Skeletal muscle tissue (tissue), 3 donors: ENCODE measurements at regions not wholly inside any gene's neighbourhood (a gene's known extent, or its start where the extent isn't known, plus 50 kb on each side); places are given as distances from the start of the nearest gene placed in this dataset.

Experiments
- H3K27ac ChIP-seq: one replicate; pipeline ENCODE4 v1.7.0; 2013; ENCODE audit warnings: mild to moderate bottlenecking, low read depth, low read length, inconsistent platforms
- H3K27me3 ChIP-seq, 3 donors: one replicate each; pipeline ENCODE4 v1.7.0; 2013; ENCODE audit warnings: low read length in 3 of 3; ENCODE audit not compliant: control insufficient read depth in 3 of 3, insufficient read depth in 3 of 3
- H3K36me3 ChIP-seq, 3 donors: one replicate each; pipeline ENCODE4 v1.7.0; 2013; ENCODE audit warnings: low read length in 3 of 3; ENCODE audit not compliant: control insufficient read depth in 3 of 3, insufficient read depth in 3 of 3
- H3K4me1 ChIP-seq, 3 donors: one replicate each; pipeline ENCODE4 v1.7.0; 2013; ENCODE audit warnings: low read length in 3 of 3, mild to moderate bottlenecking in 3 of 3; ENCODE audit not compliant: control insufficient read depth in 3 of 3, insufficient read depth in 3 of 3
- H3K4me3 ChIP-seq, 3 donors: one replicate each; pipeline ENCODE4 v1.7.0; 2013; ENCODE audit warnings: low read length in 3 of 3
- H3K9ac ChIP-seq, 3 donors: one replicate each; pipeline ENCODE4 v1.7.0; 2013; ENCODE audit warnings: low read length in 3 of 3, mild to moderate bottlenecking in 3 of 3, moderate library complexity in 2 of 3, low read depth in 1 of 3
- H3K9me3 ChIP-seq, 3 donors: one replicate each; pipeline ENCODE4 v1.7.0; 2013; ENCODE audit warnings: low read length in 3 of 3; ENCODE audit not compliant: control insufficient read depth in 3 of 3
- donor health status: Osteomylitis.

DNA sequence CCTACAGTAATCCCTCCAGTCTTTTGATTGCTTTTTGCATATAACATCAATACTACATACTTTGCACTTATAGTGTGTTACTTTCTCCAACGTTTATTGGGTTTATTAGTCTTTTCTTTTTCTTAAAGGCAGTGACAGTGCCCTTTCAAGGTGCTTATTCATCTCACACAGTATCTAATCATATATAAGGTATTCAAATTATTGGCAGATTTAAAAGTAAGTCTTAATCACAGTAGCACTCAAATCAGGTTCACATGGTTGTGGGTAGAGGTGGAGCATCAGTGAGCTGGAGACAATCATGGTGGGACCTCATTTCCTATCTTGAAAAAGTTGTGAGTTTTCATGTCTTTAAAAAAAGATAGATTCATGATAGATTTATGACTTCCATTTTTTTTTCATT, 706.2 kb downstream of the GALC start:
- H3K4me1 ChIP-seq = no peaks in the 10 kb centered on the region
- H3K9me3 ChIP-seq = no peaks in the 10 kb centered on the region
- no peaks in the 10 kb centered on the region for H3K36me3 ChIP-seq
- no peak overlapping the region for H3K4me3 ChIP-seq
- H3K27ac ChIP-seq = no peak overlapping the region
- H3K27me3 ChIP-seq = no peaks in the 10 kb centered on the region
- H3K9ac ChIP-seq = no peak overlapping the region

DNA sequence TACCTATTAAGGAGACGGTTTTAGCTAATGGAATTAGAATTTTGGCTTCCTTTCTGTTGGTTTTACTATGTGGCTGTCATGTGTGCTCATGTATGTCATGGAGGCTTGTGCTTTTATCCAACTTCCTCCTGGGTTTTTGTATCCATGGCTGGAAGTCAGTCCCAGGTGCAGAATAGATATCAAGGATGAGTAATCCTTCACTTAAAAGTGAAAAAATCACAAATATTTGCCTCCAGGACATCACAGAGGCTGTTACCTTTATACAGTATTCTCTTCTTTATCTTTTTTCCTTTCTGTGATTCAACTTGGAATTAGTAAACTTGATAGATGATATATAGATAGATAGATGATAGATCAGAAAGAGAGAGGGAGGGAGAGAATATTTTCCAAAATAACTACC, 706.8 kb downstream of the GALC start:
- Histone ChIP-seq H3K9me3 (no peaks in the 10 kb centered on the region), H3K27me3 (no peaks in the 10 kb centered on the region), H3K9ac (no peak overlapping the region), H3K36me3 (no peaks in the 10 kb centered on the region), H3K27ac (no peak overlapping the region), H3K4me1 (no peaks in the 10 kb centered on the region), H3K4me3 (no peak overlapping the region)

DNA sequence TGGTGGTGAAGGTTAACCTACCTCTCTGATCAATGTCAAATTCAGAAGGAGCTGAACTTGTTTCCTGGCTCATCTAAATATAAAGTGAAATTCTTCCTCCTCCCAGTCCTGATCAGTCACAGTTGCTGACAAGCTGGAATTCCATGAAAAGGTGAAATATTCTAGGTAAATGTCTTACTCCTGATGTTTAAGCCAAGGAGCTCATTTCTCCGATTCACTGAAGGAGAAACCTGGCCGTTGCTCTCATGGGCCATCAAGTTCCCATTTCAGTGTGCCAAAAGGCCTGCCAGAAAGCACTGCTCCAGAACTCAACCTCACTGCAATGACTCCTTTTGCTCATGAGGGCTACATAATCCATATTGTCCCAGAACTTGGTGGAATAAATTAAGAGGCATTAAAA, 707.5 kb downstream of the GALC start:
- Histone ChIP-seq H3K36me3 (no peaks in the 10 kb centered on the region), H3K9me3 (no peaks in the 10 kb centered on the region), H3K9ac (no peak overlapping the region), H3K4me1 (no peaks in the 10 kb centered on the region), H3K27ac (no peak overlapping the region), H3K4me3 (no peak overlapping the region), H3K27me3 (no peaks in the 10 kb centered on the region)

DNA sequence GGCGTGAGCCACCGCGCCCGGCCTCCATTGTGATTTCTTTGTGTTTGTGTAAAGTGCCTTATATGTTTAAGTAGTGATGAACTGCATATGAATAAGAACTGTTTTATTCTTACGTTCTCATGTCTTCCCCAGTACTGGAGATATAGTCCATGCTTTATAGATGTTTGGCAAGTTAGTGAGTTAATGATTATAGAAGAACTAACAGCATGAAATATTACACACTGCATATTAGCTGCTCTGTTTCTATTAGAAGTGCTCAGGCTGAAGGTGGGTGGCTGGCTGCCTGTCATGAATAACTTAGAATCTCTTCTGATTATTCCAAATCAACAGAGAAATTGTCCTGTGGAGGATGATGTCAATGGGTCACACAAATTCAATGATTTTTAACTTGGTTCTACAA, 709.4 kb downstream of the GALC start:
- Histone ChIP-seq H3K27me3 (no peaks in the 10 kb centered on the region), H3K4me3 (no peak overlapping the region), H3K9ac (no peak overlapping the region), H3K36me3 (no peaks in the 10 kb centered on the region), H3K27ac (no peak overlapping the region), H3K9me3 (no peaks in the 10 kb centered on the region), H3K4me1 (no peaks in the 10 kb centered on the region)

DNA sequence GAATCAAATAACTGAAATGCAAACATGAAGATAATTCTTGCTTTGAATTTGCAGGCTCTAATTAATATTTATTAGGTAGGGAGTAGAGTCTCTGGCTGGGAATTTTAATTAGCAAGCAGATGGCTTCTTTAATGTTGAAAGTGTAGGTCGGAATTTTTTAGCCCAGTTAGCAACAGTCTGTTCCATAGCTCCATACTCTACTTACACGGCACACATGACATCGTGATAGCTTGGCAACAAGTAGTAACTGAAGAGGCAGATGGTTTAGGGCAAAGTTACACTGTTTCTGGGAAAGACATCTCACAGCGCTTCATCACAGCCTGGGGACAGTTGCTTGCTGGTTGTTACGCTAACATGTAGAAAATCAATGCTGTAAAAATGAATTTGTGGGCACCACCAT, 710.7 kb downstream of the GALC start:
- Histone ChIP-seq H3K27me3 (no peaks in the 10 kb centered on the region), H3K36me3 (no peaks in the 10 kb centered on the region), H3K9ac (no peak overlapping the region), H3K4me1 (no peaks in the 10 kb centered on the region), H3K4me3 (no peak overlapping the region), H3K9me3 (peaks cover 0 to 2% (median 0%) of the 10 kb centered on the region in 3 donors), H3K27ac (no peak overlapping the region)

DNA sequence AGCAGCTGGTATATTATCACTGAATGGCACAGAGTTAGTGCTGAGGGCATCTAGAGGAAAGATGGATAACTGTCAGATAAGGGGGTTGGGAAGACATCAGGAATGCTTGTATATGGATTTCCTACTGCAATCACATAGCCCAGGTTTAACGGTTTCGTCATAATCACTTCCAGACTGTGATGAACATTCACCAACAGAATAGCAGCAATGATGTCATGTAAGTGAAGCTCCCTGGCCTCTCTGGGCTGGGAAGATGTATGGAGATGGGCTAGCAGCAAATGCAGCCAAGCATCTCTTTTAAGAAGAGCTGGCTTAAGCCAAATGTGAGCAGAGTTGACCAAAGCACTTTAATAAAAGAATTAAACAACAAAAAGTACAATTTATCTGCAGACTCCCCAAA, 714.6 kb downstream of the GALC start:
- H3K36me3 ChIP-seq = no peaks in the 10 kb centered on the region
- H3K4me1 ChIP-seq = no peaks in the 10 kb centered on the region
- H3K9ac ChIP-seq = no peak overlapping the region
- H3K27ac ChIP-seq = no peak overlapping the region
- no peak overlapping the region for H3K4me3 ChIP-seq
- peaks cover 0 to 2% (median 0%) of the 10 kb centered on the region in 3 donors for H3K9me3 ChIP-seq
- no peaks in the 10 kb centered on the region for H3K27me3 ChIP-seq

DNA sequence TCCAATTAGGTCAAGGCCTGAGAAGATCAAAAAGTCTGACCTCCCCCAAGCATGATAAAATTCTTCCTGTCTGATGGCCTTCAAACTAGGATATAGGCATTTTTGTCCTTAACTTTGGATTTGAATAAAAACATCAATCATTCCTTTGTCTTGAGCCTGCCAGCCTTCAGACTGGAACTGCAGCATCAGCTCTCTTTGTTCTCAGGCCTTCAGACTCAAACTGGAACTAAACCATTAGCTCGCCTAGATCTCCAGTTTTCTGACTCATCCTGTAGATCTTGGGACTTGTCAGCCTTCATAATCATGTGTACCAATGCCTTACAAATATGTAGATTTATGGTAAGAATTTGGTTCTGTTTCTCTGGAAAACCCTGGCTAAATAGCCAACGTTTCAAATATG, 721.7 kb downstream of the GALC start:
- Histone ChIP-seq H3K9ac (no peak overlapping the region), H3K36me3 (no peaks in the 10 kb centered on the region), H3K4me1 (no peaks in the 10 kb centered on the region), H3K27me3 (no peaks in the 10 kb centered on the region), H3K4me3 (no peak overlapping the region), H3K9me3 (peaks cover 0 to 10% (median 2%) of the 10 kb centered on the region in 3 donors), H3K27ac (no peak overlapping the region)

DNA sequence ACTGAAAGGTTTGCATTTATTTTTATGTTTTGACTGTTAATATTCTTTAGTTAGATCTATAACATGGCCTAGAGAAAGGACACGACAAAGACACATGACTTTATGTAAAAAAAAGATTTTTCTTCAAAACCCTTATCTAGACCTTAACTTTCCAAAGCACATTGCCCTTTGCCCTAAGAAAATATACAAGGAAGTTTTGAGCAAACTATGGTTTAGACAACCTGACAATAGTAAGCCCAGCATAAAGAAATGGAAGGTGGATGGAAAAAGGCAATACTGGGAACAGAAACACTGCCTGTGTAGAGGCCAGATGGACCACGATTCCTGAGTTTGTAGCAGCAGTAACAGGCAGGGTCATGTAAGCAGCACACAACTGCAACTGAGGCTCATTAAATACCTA, 724.0 kb downstream of the GALC start:
- no peaks in the 10 kb centered on the region for H3K27me3 ChIP-seq
- H3K4me3 ChIP-seq = no peak overlapping the region
- peaks cover 0 to 10% (median 2%) of the 10 kb centered on the region in 3 donors for H3K9me3 ChIP-seq
- H3K36me3 ChIP-seq = no peaks in the 10 kb centered on the region
- no peaks in the 10 kb centered on the region for H3K4me1 ChIP-seq
- H3K27ac ChIP-seq = no peak overlapping the region
- no peak overlapping the region for H3K9ac ChIP-seq

DNA sequence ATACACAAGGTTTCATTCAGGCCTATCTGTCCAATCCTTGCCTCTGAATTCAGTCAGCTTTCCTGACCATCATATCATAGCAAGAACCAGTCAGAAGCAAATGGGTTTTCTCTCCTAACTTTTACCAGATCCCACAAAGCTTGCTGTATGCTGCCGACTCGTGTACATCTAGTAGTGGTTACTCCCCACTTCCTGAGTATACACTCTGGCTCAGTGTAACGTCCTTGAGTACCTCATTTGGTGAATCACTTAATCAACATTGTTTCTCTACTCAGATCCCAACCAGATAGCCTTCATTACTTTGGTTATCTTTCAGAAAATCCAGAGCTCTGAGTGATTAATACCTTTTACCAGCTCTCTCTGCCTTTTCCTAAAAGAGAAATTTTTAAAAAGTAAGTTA, 728.2 kb downstream of the GALC start:
- Histone ChIP-seq H3K27ac (no peak overlapping the region), H3K9ac (no peak overlapping the region), H3K27me3 (no peaks in the 10 kb centered on the region), H3K4me1 (no peaks in the 10 kb centered on the region), H3K9me3 (peaks cover 0 to 2% (median 0%) of the 10 kb centered on the region in 3 donors), H3K4me3 (no peak overlapping the region), H3K36me3 (no peaks in the 10 kb centered on the region)

DNA sequence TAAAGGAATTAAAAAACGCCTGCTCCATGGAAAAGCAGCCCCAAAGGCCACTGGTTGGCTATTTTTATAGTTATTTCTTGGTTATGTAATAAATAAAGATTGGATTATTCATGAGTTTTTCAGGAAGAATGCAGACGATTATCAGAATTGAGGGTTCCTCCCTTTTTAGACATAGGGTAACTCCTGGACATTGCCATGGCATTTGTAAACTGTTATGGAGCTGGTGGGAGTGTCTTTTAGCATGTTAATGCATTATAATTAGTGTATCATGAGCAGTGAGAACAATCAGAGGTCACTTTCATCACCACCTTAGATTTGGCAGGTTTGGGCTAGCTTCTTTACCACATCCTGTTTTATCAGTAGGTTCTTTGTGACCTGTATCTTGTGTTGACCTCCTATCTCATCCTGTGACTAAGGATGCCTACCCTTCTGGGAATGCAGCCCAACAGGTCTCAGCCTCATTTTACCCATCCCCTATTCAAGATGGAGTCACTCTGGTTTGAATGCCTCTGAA, 728.7 kb downstream of the GALC start:
- no peak overlapping the region for H3K27ac ChIP-seq
- H3K4me1 ChIP-seq = no peaks in the 10 kb centered on the region
- no peaks in the 10 kb centered on the region for H3K27me3 ChIP-seq
- no peak overlapping the region for H3K4me3 ChIP-seq
- no peaks in the 10 kb centered on the region for H3K36me3 ChIP-seq
- peaks cover 0 to 2% (median 0%) of the 10 kb centered on the region in 3 donors for H3K9me3 ChIP-seq
- no peak overlapping the region for H3K9ac ChIP-seq

DNA sequence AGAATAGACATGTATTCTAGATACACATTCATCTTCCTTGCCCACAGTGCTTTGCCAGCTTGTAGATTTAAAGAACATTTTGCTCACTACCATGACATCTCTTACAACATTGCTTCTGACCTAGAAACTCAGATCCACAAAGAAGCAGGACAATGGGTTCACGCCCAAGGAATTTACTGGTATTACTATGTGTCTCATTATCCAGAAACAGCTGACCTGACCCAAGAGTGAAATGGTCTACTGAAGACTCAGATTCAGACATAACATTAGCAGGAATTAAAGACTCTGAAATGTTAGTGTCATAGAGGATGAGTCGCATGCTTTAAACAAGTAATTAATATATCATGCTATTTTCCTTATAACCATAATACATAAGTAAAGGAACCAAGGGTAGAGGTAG, 731.4 kb downstream of the GALC start:
- Histone ChIP-seq H3K36me3 (no peaks in the 10 kb centered on the region), H3K4me1 (no peaks in the 10 kb centered on the region), H3K9me3 (peaks cover 0 to 2% (median 0%) of the 10 kb centered on the region in 3 donors), H3K4me3 (no peak overlapping the region), H3K9ac (no peak overlapping the region), H3K27ac (no peak overlapping the region), H3K27me3 (no peaks in the 10 kb centered on the region)
